ENCODE measurements at regions not wholly inside any gene's neighbourhood (a gene's known extent, or its start where the extent isn't known, plus 50 kb on each side); places are given as distances from the start of the nearest gene placed in this dataset.

DNA sequence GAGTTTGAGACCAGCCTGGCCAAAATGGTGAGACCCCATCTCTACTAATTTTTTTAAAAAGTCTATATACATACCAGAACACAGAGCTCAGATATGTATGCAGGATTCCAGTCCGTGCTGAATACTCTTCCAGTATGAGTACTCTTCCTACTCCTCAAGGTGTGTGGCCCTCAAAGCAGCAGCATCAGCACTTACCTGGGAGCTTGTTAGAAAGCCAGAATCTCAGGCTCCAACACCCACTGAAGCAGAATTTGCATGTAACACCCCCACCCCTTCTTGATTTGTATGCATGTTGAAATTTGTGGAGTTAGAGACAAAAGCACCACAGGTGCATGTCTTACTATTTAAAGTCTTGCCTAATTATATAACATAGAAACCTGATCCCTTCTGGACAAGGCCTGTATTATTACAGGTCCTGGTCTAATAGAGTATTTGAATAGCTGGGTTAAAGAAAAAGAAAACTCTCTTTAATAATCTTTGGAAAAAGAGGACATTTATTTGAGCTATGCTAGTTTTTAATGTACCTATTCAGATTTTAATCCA is 50.3 kb upstream of the NFE2L2 start:
- FAIRE-seq (no peak), DNase-seq (ENCODE audit: insufficient read length, low spot score) (no peak)

DNA sequence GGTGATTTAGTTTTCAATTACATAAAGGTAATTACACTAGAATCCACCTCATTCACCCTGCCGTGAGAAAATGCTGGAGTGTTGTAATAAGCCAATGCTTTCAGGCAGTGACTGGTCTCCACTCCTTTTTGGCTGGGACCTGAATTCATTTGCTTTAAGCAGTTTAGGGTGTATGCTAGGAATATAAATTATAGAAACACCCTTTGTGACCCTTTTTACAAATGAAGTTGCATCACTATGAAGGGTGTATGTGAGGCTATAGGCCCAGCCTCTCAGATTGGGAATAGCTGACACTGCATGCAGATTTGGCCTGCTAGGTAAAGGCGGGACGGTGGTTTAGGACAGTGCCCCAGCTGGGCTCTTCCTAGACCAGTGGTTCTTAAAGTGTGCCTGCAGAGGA is 50.8 kb upstream of the NFE2L2 start:
- no peak for FAIRE-seq
- DNase-seq (ENCODE audit: insufficient read length, low spot score): no peak

DNA sequence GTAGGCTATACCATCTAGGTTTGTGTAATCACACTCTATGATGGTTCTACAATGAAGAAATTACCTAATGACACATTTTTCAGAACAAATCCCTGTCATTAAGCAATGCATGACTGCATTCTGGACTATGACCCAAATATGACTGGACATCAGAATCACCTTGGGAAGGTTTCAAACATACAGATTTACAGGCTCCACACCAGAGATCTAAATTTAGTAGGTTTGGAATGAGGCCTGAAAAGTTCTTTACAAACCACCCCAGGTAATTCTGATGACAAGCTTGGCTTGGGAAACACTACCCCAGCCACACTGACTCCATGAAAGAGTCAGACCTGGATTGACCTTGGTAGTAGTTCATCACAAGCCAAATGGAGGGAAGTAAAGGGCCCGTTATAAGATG is 52.2 kb upstream of the NFE2L2 start:
- no peak for FAIRE-seq

DNA sequence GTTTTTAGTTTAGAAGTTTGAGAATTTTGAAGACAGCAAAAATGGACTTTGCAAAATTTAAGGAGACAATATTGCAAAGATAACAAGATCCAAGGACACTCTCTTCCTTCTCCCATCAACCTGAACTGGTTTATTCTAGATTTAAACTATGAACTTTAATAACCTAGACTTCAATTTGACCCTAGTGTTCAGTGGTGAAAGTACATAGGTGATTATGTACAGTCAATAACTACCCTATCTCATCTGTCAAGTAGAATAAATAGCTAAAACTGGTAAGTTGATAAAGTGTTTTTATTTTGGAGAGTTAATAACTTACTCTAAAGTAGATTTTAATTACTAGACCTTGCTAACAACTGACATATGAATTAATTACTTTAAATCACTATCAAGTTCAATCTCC is 52.9 kb upstream of the NFE2L2 start:
- DNase-seq (ENCODE audit: insufficient read length, low spot score): no peak
- no peak for FAIRE-seq

More for the DNA sequence above, 52.2 kb upstream of the NFE2L2 start:
- no peak for DNase-seq (ENCODE audit: insufficient read length, low spot score)

DNA sequence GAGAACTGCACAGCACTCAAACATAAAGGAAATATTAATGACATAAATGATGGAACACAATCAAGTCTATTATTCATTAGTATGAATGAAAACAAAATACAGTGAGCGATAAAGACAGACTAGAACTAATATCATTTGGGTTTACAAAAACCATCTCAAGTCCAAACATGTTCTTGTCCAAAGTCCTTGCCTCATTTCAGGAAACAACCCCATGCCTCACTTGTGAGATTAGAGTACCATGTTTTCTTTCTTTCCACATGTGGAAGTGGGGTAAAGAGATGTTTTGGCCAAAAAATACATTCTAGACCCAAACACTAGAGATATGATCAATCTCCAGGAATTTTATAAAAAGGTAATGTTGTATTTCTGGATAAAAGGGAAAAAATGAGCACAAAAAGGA is 53.3 kb upstream of the NFE2L2 start:
- no peak for FAIRE-seq

DNA sequence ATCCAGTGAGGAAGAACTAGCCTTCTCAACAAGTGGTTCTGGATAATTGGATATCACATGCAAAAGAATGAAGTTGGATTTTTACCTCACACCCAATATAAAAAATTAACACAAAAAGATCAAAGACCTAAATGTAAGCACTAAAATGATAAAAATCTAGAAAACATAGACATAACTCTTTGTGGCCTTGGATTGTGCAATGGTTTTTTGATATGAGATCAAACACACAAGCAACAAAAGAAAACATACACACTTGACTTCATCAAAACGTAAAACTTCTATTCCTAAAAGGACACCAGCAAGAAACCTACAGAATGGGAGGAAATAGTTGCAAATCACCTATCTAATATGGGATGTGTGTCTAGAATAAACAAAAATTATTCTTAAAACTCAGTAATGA is 54.1 kb upstream of the NFE2L2 start:
- DNase-seq (ENCODE audit: insufficient read length, low spot score): no peak
- no peak for FAIRE-seq

More for the DNA sequence above, 53.3 kb upstream of the NFE2L2 start:
- DNase-seq (ENCODE audit: insufficient read length, low spot score): no peak

DNA sequence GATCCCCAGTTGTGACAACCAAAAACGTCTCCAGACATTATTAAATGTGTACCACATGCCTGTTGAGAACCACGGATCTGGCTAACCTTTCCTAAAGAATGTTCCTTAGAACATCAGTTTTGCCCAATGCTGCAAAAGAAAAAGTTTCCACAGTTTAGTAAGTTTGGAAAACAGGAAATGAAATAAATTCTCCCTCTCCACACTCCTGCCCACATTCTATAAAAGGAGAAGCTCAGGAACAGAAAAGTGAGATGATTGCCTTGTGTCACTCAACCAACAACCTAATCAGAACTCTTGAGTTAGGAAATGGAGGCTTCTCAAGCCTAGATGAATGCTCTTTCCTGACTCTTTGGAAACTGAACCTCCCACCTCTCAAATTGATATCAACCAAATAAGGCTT is 56.1 kb upstream of the NFE2L2 start:
- DNase-seq (ENCODE audit: insufficient read length, low spot score): no peak
- no peak for FAIRE-seq

DNA sequence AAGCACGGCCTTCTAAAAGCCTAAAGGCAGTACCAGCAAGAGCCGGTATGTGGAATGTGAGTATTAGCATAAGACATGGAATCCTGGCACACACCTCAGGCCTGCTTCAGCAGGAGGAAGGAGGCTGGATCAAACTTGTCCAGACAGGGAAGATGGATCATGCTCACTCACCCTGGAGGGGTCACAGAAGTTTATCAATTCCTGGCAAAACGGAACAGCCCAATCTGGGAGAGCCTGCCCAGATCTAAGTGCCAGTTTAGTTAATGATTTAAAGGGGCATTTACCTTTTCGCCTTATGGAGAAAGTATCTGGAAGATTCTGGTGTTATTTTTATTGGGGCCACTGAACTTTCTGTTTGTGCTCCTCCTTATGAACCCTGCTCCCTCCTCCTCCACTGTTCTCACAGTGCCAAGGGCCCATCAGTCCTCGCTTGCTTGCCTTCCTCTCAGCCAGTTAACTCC is 58.3 kb upstream of the NFE2L2 start:
- no peak for DNase-seq (ENCODE audit: insufficient read length, low spot score)

DNA sequence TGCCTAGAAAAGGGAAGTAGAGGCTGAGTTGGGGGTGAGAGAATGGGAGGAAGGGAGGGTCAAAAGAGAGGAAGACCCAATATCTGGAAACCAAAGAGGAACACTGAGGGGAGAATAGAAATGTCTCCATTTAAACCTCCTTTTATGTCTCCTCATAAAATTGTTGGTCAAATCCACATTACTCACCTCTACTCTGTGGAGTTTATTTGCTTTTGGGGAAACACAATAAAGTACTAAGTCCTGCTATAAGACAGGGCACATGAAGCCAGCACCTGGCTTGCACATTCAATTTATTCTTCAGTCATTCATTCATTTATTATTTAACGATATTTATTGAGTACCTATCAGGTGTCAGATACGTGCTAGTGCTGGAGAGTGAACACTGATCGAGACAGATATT is 60.3 kb upstream of the NFE2L2 start:
- no peak for FAIRE-seq
- no peak for DNase-seq (ENCODE audit: insufficient read length, low spot score)

More for the DNA sequence above, 58.3 kb upstream of the NFE2L2 start:
- no peak for FAIRE-seq

DNA sequence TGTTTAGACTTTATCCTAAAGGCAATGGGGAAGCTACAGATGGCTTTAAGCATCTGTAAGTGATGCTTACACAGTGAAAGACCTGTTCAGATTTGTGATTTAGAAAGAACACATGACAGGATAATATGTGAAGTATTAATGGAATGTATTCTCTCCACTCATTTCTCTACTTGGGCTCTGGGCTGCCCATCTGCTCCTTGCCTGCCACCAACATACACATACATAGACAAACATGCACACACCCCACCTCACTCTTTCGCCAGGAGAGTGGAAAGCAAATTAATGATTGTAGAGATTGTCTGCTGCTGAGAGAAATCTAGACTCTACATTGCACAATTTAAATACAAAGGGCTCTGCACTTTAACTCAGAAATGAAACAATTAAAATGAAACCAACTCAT is 61.0 kb upstream of the NFE2L2 start:
- DNase-seq (ENCODE audit: insufficient read length, low spot score): no peak
- no peak for FAIRE-seq

DNA sequence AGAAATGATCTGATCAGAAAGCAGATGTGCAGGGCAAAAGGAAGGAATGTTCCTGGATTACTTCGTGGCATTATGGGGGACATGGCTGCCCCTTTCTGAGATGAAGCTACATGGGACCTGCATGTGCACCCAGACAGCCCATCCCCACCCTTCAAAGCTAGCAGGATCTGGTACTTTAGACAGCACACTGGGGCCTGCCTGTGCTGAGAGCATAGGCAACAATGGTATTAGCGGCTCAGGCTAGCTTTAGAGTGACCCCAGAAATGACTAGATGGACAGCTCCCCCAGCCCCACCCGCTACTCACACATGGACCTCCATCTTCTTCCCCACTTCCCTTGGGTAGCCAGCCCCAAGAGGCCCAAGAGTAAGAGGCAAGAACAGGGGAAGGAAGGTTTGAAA is 61.5 kb upstream of the NFE2L2 start:
- FAIRE-seq (no peak), DNase-seq (ENCODE audit: insufficient read length, low spot score) (no peak)

DNA sequence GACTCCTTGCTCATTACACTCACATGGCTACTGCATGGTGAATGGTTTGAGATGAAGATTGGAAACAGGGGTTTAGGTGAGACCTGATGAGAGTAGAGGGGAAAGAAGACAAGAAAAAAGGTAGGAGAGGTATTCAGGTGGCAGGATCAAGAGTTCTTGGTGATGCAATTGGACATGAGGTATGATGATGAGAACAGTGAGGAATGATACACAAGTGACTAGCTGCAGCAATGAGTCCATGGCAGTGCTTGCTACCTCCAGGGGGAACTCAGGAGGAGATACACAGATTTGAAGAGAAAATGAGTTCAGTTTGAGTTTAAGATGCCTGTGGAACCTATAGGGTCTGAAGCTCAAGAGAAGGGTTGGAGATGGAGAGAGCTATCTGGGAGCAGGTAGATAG is 62.1 kb upstream of the NFE2L2 start:
- DNase-seq (ENCODE audit: insufficient read length, low spot score): no peak
- FAIRE-seq: no peak

DNA sequence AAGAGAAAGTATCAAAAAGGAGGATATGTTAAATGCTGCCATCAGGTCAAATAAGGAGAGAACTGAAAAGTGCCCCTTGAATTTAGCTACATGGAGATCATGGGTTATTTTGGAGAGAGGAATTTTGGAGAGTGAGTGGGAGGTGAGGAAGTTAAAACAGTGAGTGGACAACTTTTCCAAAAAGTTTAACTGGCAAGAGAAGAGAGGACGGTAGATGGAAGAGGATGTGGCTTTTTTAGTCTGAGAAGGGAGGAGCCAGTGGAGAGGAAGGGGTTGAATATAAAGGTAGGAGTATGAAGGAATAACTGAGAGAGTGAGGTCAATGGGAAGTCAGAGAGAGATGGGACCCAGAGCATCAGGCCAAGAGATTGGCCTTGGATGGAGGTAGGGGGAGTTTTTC is 62.5 kb upstream of the NFE2L2 start:
- FAIRE-seq (no peak), DNase-seq (ENCODE audit: insufficient read length, low spot score) (no peak)

DNA sequence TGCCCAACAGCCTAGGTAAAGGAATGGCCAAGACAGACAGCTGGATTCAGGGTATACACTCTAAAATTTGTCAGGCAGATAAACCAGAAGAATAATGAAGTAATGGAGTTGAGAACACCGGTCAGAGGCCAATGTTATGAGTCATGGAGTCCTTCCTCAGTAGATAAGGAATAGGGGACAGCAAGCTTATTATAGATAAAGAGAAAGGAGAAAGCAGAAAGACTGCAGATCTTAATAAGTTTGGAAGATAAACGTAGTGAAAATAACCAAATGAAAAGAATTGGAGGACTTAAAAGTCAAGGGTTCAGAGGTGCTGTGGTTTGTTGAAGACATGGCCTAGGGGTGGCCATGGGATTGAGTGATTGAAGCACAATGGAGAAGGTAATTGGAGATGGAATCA is 63.5 kb upstream of the NFE2L2 start:
- DNase-seq (ENCODE audit: insufficient read length, low spot score) (peak; percentile 22), FAIRE-seq (no peak)

DNA sequence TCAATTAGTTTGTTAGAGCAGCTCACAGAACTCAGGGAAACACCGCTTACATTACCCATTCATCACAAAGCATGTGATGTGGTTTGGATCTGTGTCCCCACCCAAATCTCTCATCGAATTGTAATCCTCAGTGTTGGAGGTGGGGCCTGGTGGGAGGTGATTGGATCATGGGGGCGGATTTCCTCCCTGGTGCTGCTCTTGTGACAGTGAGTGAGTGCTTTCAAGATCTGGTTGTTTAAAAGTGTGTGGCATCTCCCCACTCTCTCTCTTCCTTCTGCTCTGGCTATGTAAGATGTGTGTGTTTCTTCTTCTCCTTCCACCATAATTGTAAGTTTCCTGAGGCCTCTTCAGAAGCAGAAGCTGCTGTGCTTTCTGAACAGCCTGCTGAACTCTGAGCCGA is 63.5 kb upstream of the AGPS start:
- no peak for DNase-seq (ENCODE audit: insufficient read length, low spot score)
- no peak for FAIRE-seq

DNA sequence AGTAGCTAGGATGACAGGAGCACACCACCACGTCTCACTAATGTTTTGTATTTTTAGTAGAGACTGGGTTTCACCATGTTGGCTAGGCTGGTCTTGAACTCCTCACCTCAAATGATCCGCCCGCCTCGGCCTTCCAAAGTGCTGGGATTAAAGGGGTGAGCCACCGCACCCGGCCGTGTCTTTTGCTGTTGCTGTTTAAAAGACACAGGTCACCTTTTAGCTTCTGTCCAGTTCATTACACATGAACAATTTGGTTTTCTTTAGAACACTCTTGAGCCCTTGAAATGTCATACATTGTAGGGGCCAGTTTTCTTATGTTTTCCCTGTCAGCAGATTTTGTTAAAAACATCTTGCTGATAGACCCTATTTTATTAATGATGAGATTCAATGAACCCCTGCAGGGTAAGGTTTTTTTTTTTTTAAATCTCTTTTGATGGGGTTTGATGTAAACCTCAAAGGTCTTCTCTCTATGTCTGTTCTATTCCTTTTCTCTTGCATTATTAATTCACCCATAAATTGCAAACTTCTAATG is 61.0 kb upstream of the AGPS start:
- FAIRE-seq (no peak), DNase-seq (ENCODE audit: insufficient read length, low spot score) (no peak)

DNA sequence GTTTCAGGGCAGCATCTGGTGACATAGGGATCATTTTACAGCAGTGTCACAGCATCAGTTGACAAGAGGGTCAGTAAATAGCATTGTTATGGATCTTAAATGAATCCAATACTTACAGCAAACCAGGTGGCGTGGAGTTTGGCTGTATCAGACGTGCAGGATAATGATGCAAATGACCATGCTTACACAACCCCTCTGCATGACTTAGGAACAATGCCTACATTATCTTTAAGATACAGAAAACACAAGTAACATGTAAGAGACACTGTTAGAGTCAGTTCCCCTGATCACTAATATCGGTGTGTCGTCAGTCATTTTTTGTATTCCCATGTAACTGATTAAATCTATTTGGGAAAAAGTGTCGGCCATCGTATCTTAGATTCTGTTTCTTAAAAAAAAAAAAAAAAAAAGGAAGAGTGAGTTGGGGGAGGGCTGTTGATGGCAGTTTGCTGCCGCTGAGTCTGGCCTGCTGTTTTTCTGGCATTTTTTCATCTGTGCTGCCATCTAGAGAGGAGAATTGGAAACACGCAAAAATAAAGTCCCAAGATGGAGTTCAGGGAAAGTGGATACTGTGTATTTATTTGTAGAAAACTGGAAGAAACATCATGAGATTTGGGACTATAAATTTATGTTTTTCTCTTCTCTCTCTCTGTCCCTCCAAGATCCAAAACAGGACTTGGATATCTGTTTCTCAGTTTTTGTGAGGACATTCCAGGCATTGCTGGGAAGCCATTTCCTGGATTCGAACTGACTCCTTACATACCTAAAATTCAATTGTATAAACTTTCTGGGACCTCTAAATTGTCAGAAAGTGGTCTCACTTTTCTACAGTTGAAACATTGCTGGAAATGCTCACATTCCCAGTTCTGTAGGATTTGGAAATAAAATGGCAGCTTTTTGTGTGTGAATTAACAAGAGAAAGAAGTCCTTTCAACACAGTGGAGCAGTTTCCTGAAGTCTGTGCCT is 60.3 kb upstream of the AGPS start:
- DNase-seq (ENCODE audit: insufficient read length, low spot score) (peak; percentile 61), FAIRE-seq (no peak)

DNA sequence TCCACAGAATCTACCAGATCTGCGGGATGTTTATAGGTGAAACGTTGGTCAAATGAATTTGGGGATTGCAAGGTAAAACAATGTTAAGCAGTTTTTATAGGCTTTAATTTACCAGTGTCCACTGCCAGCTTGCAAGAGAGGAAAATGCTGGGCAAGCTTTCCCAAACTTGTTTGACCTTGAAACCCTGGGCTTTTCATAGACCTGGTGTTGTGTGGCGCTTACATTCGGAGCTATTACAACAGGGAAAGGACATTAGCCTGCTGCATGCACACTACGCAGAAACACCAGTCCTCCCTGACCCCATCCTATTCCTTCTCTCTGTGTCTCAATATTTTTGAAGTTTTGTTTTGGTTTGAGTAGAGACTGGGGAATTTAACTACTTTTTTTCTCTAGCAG is 59.6 kb upstream of the AGPS start:
- no peak for DNase-seq (ENCODE audit: insufficient read length, low spot score)
- no peak for FAIRE-seq

DNA sequence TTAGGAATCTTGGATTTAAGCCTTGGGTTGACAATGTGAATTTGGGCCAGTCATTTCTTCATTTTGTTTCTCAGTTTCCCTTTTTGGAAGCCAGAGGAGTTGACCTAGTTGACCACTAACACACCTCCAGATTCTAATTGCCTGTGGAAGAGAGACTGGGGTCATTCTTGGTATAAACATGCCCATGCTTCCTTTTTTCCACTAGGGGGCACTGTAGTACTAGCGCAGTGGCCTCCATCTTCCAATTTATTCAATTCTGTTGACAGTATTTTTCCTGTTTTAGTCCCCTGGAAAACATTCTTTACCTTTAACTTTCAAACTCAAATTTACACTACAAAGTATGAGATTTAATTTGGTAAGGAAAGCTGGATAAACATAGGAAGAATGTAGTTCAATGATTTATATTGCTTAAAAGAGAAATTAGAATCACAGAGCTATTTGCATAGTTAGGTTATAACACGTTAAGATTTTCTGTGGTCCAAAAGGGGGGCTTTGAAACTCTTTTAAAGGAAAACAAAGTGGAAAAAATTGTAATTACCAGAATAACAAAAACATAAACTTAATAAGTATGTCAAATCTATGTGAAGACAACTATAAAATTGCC is 57.5 kb upstream of the AGPS start:
- DNase-seq (ENCODE audit: insufficient read length, low spot score) (peak; percentile 25), FAIRE-seq (no peak)

DNA sequence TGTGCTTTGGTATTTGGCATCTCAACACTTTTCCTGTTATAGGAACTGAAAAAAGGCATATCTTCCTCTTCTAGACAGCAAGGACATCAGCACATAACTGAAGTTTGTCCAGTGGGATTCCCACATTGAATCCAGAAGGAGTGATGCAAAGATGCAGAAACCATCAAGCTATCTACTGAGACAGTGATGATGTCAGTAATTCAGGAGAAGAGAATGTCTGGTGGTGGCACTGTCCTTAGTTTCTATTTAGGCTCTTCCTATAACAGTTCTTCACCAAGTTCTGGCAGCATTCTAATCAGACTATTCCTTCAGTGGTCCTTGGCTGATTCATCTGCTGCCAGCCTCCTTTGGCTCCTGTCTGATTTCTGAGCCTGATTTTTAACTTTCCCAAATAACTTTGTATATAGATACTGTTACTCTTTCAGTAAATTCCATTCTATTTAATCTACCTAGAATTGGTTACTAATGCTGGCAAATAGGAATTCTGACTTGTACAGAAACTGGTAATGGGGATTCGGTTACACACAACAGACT is 56.6 kb upstream of the AGPS start:
- FAIRE-seq: no peak

DNA sequence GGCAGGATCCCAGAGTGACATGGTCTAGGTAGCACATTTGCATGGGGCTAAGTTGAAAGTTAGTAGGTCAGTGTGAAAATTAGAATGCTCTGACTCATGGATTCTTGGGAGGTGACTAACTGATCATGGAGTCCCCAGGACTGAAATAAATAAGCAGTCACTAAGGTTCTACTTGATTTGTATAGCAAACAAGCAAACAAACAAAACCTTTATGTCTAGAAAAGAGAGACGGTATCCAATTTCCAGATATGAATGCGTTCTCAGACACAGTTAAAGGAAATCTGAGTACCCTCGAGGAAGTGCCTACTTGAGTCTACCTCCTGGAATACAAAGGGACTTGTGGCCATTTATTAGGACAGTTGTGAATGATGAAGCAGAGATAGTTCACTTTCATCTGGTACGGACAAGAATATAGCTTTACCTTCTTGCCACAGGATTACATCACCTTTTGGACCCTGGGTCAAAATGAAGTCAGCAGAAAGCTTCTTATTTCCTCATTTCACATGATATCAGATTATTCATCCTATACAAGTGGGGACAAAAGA is 54.3 kb upstream of the AGPS start:
- DNase-seq (ENCODE audit: insufficient read length, low spot score) (peak; percentile 26), FAIRE-seq (peak; percentile 28)

More for the DNA sequence above, 56.6 kb upstream of the AGPS start:
- no peak for DNase-seq (ENCODE audit: insufficient read length, low spot score)

All from HTR-8/SVneo (cell line).